ENCODE measurements at regions not wholly inside any gene's neighbourhood (a gene's known extent, or its start where the extent isn't known, plus 50 kb on each side); places are given as distances from the start of the nearest gene placed in this dataset.

GRCh38 chr18:24629921-24630320 is 169.5 kb downstream of the HRH4 start:
- peaks cover 3% of the 10 kb centered on the region for H3K4me1 Mint-ChIP-seq (ENCODE audit: low read depth)
- peaks cover 14% of the 10 kb centered on the region for H3K27me3 Mint-ChIP-seq (ENCODE audit: low read depth)
- H3K27ac Mint-ChIP-seq (ENCODE audit: unreplicated experiment) = no peak overlapping the region
- no peak for DNase-seq (ENCODE audit: low spot score)
- TF ChIP-seq CTCF (IDR thresholded peaks at IDR 0.05) = no peak
- H3K4me3 Mint-ChIP-seq (ENCODE audit: unreplicated experiment) = no peak overlapping the region
- no peaks in the 10 kb centered on the region for H3K36me3 Mint-ChIP-seq (ENCODE audit: low read depth)
- no peaks in the 10 kb centered on the region for H3K9me3 Mint-ChIP-seq (ENCODE audit: low read depth)

- DNase-seq (ENCODE audit: low spot score) = no peak
- peaks cover 14% of the 10 kb centered on the region for H3K27me3 Mint-ChIP-seq (ENCODE audit: low read depth)
- H3K36me3 Mint-ChIP-seq (ENCODE audit: low read depth) = no peaks in the 10 kb centered on the region
- H3K4me3 Mint-ChIP-seq (ENCODE audit: unreplicated experiment) = no peak overlapping the region
- H3K9me3 Mint-ChIP-seq (ENCODE audit: low read depth) = no peaks in the 10 kb centered on the region
- H3K27ac Mint-ChIP-seq (ENCODE audit: unreplicated experiment) = no peak overlapping the region
- no peak for TF ChIP-seq CTCF (IDR thresholded peaks at IDR 0.05)
- H3K4me1 Mint-ChIP-seq (ENCODE audit: low read depth) = peaks cover 3% of the 10 kb centered on the region
These were observed 170.0 kb downstream of the HRH4 start for GRCh38 chr18:24630346-24630880.

- Mint-ChIP-seq H3K36me3 (ENCODE audit: low read depth) (no peaks in the 10 kb centered on the region), H3K4me1 (ENCODE audit: low read depth) (peaks cover 3% of the 10 kb centered on the region), H3K27me3 (ENCODE audit: low read depth) (peaks cover 14% of the 10 kb centered on the region), H3K4me3 (ENCODE audit: unreplicated experiment) (no peak overlapping the region), H3K9me3 (ENCODE audit: low read depth) (no peaks in the 10 kb centered on the region), H3K27ac (ENCODE audit: unreplicated experiment) (no peak overlapping the region)
- TF ChIP-seq CTCF (IDR thresholded peaks at IDR 0.05) = no peak
- no peak for DNase-seq (ENCODE audit: low spot score)
These were observed 171.0 kb downstream of the HRH4 start for GRCh38 chr18:24631243-24632025.

GRCh38 chr18:24632158-24632988 is 171.9 kb downstream of the HRH4 start:
- Mint-ChIP-seq H3K27me3 (ENCODE audit: low read depth) (peaks cover 14% of the 10 kb centered on the region), H3K9me3 (ENCODE audit: low read depth) (no peaks in the 10 kb centered on the region), H3K27ac (ENCODE audit: unreplicated experiment) (no peak overlapping the region), H3K36me3 (ENCODE audit: low read depth) (no peaks in the 10 kb centered on the region), H3K4me3 (ENCODE audit: unreplicated experiment) (no peak overlapping the region), H3K4me1 (ENCODE audit: low read depth) (peaks cover 3% of the 10 kb centered on the region)
- no peak for DNase-seq (ENCODE audit: low spot score)
- TF ChIP-seq CTCF (IDR thresholded peaks at IDR 0.05) = no peak

GRCh38 chr18:24633121-24633520 is 172.7 kb downstream of the HRH4 start:
- Mint-ChIP-seq H3K9me3 (ENCODE audit: low read depth) (no peaks in the 10 kb centered on the region), H3K27me3 (ENCODE audit: low read depth) (peaks cover 14% of the 10 kb centered on the region), H3K4me3 (ENCODE audit: unreplicated experiment) (no peak overlapping the region), H3K4me1 (ENCODE audit: low read depth) (no peaks in the 10 kb centered on the region), H3K36me3 (ENCODE audit: low read depth) (no peaks in the 10 kb centered on the region), H3K27ac (ENCODE audit: unreplicated experiment) (no peak overlapping the region)
- no peak for TF ChIP-seq CTCF (IDR thresholded peaks at IDR 0.05)
- no peak for DNase-seq (ENCODE audit: low spot score)

All from chondrocyte (in vitro differentiated cells).